ENCODE measurements at regions not wholly inside any gene's neighbourhood (a gene's known extent, or its start where the extent isn't known, plus 50 kb on each side); places are given as distances from the start of the nearest gene placed in this dataset.

GRCh38 chr21:25496825-25497482 is 110.3 kb downstream of the MRPL39 start:
- TF ChIP-seq POLR2A (IDR thresholded peaks at IDR 0.05) = no peak
- no peak for TF ChIP-seq CTCF (IDR thresholded peaks at IDR 0.05)
- ATAC-seq (no peak), DNase-seq (no peak)
- intact Hi-C loops (cut with DNase I) = no loop called here
- Histone ChIP-seq H3K27ac (no peak overlapping the region), H3K9me3 (no peaks in the 10 kb centered on the region), H3K4me1 (no peaks in the 10 kb centered on the region), H3K36me3 (replicated peaks in 1 of 2; ENCODE audit: insufficient read depth in 1 of 2, low read depth in 2 of 2) (no peaks in the 10 kb centered on the region), H3K27me3 (no peaks in the 10 kb centered on the region), H3K4me3 (no peak overlapping the region)
- WGBS, 2 donors = 71 to 77% methylated on average over 2 of the region's 2 CpGs

GRCh38 chr21:25494804-25495203 is 112.5 kb downstream of the MRPL39 start:
- DNase-seq (no peak), ATAC-seq (no peak)
- no peak overlapping the region for H3K27ac ChIP-seq
- intact Hi-C loops (cut with DNase I) = no loop called here
- TF ChIP-seq POLR2A (IDR thresholded peaks at IDR 0.05) = no peak
- TF ChIP-seq CTCF (IDR thresholded peaks at IDR 0.05) = no peak
- H3K4me3 ChIP-seq = no peak overlapping the region
- 37 to 54% methylated on average over 1 of the region's 1 CpG for WGBS, 2 donors
- H3K4me1 ChIP-seq = no peaks in the 10 kb centered on the region
- no peaks in the 10 kb centered on the region for H3K9me3 ChIP-seq
- H3K27me3 ChIP-seq = no peaks in the 10 kb centered on the region
- H3K36me3 ChIP-seq (replicated peaks in 1 of 2; ENCODE audit: insufficient read depth in 1 of 2, low read depth in 2 of 2) = no peaks in the 10 kb centered on the region

GRCh38 chr21:25493722-25494121 is 113.6 kb downstream of the MRPL39 start:
- intact Hi-C loops (cut with DNase I) = no loop called here
- H3K36me3 ChIP-seq (replicated peaks in 1 of 2; ENCODE audit: insufficient read depth in 1 of 2, low read depth in 2 of 2) = no peaks in the 10 kb centered on the region
- H3K9me3 ChIP-seq = no peaks in the 10 kb centered on the region
- no peak for TF ChIP-seq POLR2A (IDR thresholded peaks at IDR 0.05)
- no peak for TF ChIP-seq CTCF (IDR thresholded peaks at IDR 0.05)
- no peak for DNase-seq
- ATAC-seq = no peak
- 75 to 78% methylated on average over 2 of the region's 2 CpGs for WGBS, 2 donors
- no peak overlapping the region for H3K27ac ChIP-seq
- H3K27me3 ChIP-seq = no peaks in the 10 kb centered on the region
- H3K4me1 ChIP-seq = no peaks in the 10 kb centered on the region
- H3K4me3 ChIP-seq = no peak overlapping the region

- H3K9me3 ChIP-seq = no peaks in the 10 kb centered on the region
- H3K4me3 ChIP-seq = no peak overlapping the region
- no peak overlapping the region for H3K27ac ChIP-seq
- H3K27me3 ChIP-seq = no peaks in the 10 kb centered on the region
- DNase-seq (no peak), ATAC-seq (no peak)
- TF ChIP-seq POLR2A (IDR thresholded peaks at IDR 0.05) (no peak), CTCF (IDR thresholded peaks at IDR 0.05) (no peak)
- H3K4me1 ChIP-seq = no peaks in the 10 kb centered on the region
- no peaks in the 10 kb centered on the region for H3K36me3 ChIP-seq (replicated peaks in 1 of 2; ENCODE audit: insufficient read depth in 1 of 2, low read depth in 2 of 2)
- intact Hi-C loops (cut with DNase I) = no loop called here
- 61 to 76% methylated on average over 5 of the region's 5 CpGs for WGBS, 2 donors
Measured at GRCh38 chr21:25491267-25491666, 116.0 kb downstream of the MRPL39 start.

GRCh38 chr21:25490742-25491141 is 116.5 kb downstream of the MRPL39 start:
- Histone ChIP-seq H3K36me3 (replicated peaks in 1 of 2; ENCODE audit: insufficient read depth in 1 of 2, low read depth in 2 of 2) (no peaks in the 10 kb centered on the region), H3K27ac (no peak overlapping the region), H3K9me3 (no peaks in the 10 kb centered on the region), H3K27me3 (no peaks in the 10 kb centered on the region), H3K4me1 (no peaks in the 10 kb centered on the region), H3K4me3 (no peak overlapping the region)
- TF ChIP-seq POLR2A (IDR thresholded peaks at IDR 0.05) (no peak), CTCF (IDR thresholded peaks at IDR 0.05) (no peak)
- intact Hi-C loops (cut with DNase I) = no loop called here
- ATAC-seq (no peak), DNase-seq (no peak)

Data from body of pancreas (tissue), 4 donors.